CD4-positive, alpha-beta T cell treated with Interleukin-6 for 4 hours (primary cell): ENCODE measurements at regions not wholly inside any gene's neighbourhood (a gene's known extent, or its start where the extent isn't known, plus 50 kb on each side); places are given as distances from the start of the nearest gene placed in this dataset.

Source experiments
- DNase-seq: peaks from one replicate; pipeline ENCODE4 v3.0.0-alpha.2; 2020; ENCODE audit warnings: mixed read lengths

DNA sequence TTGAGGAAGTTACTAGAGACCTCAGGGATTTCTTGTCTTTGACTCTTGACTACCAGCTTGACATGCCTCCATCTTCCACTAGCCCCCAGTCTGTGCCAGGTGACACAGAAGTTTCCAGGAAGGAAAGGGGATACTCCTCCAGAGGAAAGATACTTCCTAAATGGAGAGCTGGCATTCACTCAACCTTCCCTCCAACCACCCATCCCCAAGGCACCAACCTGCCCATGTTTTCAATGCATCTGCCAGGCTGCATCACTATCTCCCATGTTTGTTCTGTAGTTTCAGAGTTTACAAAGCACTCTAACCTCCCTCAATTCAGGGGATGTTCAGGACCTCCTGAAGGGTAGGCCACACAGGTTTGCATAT is 198.4 kb upstream of the LPP start:
- no peak for DNase-seq

DNA sequence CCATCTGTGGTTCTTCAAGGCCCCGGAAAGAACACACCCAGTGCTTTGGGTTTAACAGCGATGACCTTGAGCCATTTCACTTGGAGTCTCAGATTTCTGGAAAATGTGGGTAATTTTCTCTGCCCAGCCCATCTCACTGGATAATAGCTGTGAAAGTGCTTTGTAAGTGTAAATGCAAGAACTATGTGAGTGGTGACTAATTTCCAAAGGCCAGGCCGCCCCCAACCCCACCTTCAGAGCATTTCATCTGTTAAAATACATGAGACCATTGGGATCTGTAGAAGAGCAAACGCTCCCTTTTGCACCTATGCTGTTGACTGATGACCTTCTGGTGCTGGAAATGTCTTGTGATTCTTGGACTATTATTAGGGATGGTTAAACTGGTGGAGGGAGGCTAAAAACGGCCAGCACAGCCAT is 196.8 kb upstream of the LPP start:
- DNase-seq: no peak

DNA sequence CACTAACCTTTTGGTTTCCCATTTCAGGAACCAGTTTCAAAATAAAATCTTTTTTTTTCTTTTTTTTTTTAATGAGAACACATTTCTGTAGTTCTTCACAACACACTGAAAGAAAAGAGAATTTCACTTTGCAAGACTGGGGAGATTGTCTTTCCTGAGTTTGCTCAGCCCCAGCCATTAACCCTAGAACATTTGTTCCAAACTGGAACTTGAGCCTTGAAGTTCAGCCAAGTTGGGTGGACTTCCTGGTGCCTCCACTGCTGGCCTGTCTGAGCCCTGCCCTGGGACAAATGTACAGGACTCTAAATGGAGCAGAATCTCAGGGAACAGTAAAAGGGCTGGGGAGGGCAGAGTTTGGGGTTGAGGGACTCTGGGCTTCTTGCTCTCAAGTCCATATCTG is 196.4 kb upstream of the LPP start:
- no peak for DNase-seq

DNA sequence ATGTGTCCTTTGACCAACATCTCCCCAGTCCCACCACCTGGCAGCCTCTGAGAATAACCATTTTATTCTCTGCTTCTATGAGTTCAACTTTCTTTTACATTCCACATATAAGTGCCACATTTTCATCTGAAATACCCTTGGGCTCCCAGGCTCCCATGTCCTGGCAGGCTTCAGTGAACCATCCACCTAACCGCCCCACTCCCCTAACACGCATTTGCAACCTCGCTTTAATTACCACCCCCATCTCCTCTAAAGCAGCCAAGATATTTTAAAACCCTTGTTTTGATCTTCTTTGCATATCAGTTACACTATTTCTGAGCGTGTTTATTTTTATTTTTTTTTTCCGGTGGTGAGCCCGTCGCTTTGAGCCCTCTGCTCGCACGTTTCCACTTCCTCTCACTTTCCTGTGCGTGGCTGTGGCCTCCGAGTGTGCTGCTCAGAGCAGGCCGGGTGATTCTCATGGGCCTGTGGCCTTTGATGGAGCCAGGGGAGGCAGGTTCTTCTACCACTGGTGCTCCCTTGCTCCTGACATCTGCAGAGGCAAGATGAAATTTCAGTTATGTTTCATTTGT is 195.4 kb upstream of the LPP start:
- peak; percentile 74 for DNase-seq

DNA sequence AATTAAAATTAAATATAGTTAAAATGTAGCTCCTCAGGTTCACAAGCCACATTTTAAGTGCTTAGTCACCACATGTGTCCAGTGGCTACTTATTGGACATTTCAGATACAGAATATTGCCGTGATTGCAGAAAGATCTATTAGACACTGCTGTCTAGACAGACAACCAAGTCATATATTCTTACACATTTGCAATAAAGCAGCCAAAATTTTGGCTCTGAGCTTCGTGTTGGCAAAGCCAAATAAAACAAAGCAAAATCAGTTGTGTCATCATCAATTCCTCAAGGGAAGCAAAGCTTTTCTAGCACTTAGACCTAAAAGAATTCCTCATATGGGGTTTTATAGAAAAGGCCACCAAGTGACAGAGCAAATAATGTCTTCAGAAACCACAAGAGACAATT is 193.1 kb upstream of the LPP start:
- no peak for DNase-seq

DNA sequence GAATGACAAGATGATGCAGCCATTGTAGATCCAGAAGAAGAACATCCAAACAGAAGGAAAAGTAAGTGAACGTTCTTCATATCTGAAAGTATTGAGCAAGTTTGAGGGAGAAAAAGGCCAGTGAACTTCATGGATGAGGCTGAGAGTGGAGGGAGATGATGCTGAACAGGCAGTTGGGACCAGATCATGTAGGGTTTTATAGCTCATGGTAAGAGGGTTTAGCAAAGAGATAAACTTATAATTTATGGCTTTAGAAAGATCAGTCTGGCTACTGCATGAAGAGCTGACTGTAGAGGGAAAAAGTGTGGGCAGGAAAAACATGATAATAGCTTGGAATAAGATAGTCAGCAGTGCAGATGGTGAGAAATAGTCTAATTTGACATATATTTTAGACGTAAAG is 192.6 kb upstream of the LPP start:
- no peak for DNase-seq

DNA sequence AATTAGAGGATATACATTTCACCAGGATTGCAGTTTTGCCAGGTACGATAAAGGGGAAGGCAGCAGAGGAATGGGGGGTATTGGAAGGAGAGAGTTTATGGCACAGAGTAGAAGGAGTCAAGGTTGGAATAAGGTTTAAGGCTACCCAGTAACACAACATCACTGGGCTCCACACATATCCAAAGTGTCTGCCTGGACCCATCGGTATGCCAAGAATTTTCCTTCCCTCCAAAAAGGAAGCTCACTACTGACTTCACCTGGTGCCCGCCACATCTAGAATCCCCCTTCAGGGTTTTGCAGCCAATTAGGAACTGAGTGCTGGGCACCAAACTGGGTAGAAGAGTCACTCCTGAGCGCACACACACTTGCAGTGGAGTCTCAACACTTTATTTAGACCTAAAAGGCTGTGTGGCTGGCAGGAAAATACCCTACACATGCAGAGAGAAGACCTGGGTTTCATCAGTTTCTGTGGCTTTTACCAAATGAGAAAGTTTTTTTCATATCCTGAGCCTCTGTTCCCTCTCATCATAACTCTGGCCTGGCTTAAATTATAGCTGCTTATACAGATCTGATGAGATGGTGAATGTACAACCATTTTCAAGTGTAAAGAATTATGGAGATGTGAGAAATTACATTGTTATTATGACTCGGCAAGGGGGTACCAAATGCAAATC is 190.8 kb upstream of the LPP start:
- DNase-seq: no peak

DNA sequence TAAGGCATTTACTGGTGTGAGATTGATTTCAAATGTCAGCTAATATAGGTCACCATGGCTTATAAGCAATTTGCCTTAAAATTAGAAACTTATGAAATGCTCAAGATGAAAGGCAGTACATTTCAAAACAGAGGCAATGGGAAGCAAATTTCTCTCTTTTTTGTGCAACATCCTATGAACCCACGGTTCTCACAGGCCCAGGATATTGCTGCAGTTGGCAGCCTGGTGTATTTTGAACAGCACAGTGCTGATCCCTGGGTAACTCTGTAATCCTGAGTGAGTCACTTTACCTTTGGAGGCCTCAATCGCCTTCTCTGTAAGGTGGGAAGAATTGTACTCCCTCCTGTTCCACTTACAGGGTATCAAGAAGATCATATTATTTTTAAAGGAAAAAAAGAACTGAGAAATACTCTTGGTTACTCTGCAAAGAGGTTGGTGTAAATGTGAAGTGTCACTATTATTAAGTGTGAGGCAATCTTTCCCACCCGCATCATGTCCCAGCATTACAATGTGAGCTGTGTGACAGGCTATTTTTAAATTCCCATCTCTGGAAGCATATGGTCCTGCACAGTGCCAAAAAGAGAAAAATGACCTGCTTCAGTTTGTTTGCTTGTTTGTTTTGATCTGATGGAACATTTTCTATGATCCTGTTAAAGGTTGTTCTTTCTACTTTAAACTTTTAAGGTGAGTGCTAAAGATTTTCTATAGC is 190.1 kb upstream of the LPP start:
- DNase-seq: no peak

DNA sequence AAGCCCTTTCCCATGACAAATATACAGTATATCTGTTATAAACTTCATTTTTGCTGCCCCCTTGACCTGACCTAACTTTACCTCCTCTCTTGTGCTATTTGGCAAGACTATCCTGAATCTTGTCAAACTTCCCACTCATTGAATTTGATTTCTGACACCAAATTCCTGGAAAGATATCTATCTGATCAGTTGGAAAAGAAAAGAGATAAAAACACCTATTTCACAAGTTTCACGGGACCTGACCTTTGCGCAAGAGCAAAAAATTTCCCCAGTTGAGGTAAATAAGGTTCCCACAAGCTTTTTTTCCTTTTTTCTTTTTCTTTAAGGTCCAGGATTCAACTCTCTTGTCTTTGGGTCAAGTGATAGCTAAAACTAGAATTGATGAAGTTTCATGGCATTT is 189.2 kb upstream of the LPP start:
- no peak for DNase-seq

DNA sequence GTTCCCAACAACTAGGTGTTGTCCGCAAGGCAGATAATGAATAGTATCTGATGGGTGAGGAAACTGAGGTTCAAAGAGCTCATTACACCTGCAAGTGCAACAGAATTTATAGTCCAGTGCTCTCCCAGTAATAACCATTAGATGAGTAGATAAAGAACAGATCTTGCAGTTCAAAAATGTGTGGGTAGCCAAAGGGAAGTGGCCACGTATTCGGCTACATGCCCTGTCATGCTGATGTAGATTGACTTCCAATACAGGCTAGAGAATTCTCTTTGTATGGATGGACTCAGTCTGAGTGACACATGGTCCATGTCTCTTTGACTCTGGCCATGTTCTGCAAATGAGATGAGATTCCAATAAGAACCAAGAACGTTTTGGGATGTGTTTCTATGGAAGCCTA is 187.9 kb upstream of the LPP start:
- DNase-seq: no peak

DNA sequence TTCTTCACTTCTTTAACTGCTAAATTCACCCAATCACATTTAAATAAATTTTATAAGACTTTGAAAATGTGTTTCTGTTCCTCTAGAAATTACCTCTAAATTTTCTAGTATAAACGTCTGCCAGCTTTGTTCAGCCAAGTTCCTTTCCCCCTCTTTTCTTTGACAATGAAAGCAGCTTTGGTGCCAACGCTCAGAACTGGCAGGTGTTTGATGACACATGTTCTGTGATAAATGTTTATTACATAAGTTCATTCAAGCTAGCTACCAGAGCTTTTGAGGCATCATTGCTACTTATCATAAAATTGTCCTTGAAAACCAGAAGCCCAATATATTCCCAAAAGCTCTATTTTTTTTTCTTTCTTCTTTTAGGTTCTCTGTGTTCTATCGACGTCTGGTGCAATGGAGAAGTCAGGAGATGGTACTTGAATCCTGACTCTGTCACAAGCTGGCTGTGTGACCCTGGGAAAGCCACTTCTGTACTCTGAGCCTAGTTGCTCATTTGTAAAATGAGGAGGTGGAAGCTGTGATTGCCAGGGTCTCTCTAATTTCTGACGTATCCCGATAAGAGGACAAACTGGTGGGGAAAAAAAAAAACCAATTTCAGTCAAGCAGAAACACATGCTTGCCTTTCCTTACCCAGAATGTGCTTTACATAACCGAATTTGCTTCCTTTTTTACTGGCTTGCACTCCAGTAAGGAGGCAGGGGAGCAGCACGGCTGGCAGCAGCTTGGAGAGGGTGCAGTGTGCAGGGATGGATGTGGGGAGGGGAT is 187.1 kb upstream of the LPP start:
- no peak for DNase-seq

DNA sequence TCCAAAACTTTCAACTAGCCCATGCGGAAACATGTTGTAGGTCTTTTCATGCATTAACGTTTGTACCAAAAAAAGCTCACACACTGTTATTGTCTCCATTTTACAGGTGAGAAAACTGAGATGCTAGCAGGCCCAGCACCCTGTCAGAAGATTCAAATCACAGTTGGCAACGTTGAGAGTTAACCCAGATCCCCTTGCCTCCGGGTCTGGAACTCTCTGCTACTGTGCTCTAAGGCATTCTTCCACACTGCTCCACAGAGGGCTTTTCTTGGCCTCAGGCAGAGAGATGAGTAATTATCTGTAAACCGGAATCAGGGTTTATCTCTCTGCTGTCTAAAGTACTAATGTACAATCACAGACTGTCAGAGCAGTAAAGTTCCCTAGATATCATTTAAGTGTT is 186.0 kb upstream of the LPP start:
- no peak for DNase-seq

DNA sequence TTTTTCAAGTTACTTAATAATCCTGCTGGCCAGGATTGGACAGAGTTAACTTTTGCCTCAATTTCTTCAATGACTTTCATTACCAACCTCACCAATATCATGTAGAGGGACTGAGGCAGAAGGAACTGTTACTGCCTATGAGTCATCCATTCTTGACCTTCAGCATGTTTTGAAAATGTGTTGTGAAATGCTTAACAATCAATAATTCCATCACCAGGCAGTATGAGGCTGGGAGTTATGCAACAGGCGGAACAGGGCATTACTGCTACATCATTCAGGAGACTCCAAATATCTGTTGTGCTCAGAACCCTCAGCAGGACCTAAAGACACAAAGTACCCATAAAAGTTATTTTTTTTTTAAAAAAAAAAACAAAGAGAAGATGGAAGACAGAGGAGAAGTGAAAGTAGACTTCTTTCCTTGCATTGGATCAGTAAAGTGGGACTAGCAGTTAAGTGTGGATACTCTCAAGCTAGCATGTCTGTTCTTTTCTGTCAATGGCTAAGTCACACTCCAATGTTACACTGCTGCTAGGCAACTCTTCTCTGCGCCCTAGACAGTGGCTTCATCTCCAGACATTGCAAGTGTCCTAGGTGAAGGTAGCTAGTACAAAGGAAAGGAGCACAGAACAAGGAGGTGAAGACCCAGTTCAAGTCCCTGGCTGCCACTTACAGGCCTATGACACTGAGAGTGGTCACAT is 184.9 kb upstream of the LPP start:
- DNase-seq: no peak

DNA sequence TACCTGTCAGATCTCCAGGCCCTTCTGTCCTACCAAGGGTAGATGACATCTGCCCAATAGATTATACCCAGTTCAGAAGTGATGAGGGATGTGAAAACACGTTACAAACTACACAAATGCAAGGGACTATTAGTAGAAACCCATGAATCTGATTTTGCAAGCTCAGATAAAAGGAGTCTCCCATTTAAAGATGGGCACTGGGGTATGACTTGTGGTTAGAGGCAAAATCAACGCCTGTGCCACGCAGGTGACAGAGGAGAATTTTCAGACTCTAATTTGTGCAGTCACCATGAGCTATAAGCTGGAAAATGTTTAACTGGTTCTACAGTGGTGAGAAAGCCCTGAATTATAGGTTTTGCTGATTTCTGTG is 184.4 kb upstream of the LPP start:
- DNase-seq: no peak

DNA sequence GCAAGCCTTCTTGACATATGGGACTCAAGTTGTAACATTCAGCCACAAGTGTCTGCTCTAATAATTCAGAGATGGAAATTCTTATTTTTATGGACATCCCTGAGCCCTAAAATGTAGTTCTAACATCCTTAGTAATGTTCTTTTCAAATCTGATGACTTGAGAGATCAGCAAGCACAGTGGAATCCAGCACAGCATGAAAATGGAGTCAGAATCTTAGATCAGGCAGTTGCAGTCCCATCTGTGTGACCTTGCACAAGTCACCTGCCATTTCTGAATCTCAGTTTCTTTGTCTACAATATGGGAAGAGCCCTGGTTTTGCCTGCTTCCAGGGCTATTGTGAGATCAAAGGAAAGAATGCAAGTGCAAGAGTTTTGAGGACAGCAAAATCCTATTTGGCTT is 183.9 kb upstream of the LPP start:
- DNase-seq: no peak

DNA sequence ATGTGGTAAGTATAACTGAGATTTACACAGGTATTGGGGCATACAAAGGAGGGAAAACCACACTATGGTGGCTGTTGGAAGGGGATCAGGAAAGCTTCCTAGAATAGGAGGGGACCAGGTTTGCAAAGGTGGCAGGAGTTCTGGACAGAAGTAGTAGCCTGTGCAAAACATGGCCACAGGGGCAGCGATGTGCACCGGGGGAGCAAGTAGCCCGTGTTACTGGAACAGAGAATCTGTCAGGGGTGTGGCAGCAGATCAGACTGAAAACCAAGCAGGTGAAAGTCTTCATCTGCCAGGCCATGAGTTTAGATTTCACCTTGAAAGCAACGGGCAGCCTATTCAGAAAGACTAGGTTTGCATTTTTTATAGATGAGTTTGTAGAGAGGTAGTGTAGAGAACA is 182.3 kb upstream of the LPP start:
- no peak for DNase-seq

DNA sequence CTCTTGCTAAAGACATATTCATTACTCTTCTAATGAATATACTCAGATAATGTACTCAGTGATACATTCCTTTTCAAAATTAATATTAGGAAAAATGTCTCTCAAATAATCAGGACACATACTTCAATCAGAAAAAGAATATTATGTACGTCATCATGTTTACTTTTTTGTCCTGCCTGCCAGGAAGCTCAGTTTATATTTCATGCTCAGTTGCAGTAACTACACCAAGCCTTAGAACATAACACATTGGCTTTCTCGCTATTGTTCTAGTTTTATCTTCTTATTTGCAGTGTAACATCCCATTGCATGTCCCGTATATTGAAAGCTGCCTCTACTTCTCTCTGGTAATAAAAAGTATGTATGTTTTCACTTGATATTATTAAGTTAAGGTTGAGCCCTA is 181.5 kb upstream of the LPP start:
- DNase-seq: no peak

DNA sequence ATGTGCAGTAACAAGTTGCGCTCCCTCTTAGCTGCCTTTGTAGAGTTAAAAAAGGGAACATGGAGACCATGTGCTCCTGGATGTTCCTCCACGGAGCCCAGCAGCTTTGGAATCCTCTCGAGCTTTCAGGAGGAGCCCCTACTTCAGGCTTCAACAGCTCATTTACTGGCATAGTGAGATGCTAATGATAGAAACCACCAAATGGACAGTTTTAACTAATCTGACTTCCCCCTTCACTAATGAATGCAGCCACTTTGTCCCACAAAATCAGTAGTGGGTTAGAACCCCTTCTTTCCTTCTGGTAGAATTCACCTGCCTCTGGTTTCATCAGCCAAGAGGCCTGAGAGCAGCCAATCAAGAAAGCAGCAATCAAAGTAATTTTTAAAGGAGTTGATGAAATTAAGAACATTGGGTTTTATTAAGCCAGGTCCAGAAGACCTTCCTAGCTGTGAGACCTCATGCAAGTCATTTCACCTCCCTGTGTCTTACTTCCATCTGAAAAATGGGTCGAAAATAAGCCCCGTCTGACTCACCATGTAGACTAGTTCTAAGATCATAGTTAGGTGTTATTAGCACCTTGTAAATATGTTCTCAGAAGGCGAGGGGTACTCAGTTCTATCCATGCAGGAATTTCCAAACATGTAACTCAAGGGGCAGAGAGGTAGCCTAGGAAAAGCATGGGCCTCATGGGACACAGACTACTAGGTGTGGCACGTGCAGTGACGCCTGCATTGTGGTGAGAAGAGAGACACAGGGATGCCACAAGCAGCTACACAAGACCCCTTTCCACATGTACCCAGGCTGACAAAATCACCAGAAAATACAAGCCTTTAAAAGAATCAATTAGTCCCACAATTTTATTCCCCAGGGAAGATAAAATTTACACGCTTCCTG is 179.7 kb upstream of the LPP start:
- no peak for DNase-seq

DNA sequence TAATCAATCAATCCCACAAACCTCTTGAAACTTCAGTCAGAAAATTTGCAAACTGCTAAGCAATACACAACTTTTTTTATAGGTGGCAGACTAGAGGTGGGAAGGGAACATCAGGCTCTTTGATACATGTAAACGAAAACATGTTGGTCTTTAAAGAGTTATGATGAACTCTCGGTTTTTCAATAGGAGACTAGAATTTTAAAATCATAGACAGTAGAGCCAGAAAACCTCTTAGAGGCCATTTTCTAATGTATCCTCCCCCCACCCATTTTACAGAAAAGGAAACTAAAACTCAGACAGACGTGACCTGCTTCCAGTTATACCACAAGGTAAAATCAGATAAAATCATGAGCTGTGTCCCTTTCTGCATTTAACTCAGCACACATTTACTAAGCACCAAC is 179.1 kb upstream of the LPP start:
- DNase-seq: no peak

DNA sequence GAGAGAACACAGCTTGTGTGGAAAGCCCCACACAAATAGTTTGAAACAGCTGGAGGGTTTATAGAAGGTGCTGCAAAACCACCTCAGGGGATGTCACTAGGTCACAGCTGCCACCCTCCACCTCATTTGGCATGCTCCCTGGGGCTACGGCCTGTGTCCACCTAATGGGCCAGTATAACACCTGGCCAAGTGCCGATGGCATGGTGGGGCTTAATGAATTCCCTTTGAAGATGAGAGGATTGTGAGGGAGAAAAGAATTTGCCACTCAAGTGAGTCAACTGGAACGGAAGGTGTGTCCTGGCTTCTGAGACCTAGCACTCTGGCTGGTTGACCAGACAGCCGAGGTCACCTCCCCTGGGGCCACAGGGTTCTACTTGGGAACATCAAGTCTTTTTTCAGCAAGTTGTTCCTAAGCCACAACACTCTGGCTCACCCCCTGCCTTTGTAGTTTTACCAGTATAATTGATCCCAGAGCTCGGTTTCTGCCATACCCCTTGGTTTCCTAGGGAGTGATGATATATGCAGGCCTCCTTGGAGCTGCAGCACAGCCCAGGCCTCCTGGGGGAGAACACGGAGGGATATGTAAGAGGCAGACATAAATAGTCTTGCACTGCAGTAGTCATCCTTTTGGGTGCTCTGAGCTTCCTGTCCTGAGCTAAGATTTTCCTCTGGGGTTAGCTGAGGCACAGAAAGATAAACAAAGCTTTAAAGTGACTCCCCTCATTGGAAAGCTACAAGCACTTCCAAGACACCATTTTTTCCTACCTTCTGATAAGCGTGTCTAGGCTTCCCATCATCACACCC is 178.2 kb upstream of the LPP start:
- peak; percentile 20 for DNase-seq

DNA sequence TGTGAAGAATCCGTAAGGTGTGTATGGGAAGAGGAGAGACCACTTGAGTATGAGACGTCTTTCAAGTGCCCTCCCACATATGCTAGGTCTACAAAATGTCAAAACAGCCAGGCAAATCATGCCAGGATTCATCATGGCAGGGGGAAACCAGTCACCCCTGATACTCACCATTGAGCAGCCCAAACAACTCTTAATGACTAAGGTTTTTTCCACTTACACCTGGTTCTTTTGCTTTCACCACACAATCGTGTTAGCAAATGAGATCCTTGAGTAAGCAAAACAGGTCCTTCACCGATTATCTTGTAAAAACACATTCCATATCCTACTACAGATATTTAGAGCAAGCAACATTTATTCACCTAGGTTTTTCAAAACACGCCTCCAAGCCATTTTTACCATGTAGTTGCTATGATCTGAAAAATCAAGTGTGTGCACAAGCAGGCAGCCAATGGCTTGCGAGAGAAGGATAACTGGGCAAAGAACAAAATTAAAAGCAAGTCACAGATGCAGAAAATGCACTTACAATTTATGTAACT is 177.5 kb upstream of the LPP start:
- no peak for DNase-seq
